SU-DHL-6 (cell line): ENCODE measurements at regions not wholly inside any gene's neighbourhood (a gene's known extent, or its start where the extent isn't known, plus 50 kb on each side); places are given as distances from the start of the nearest gene placed in this dataset.

Source experiments
- H2AFZ ChIP-seq: fragments of 200-600 bp; sonication (generic); 2 replicates; pipeline ENCODE4 v1.6.1; 2014; ENCODE audit warnings: low read depth, mild to moderate bottlenecking, moderate library complexity, mixed read lengths, antibody characterized with exemption, low read length; ENCODE audit not compliant: severe bottlenecking
- H3F3A ChIP-seq: fragments of 200-600 bp; shearing (Covaris generic); 2 replicates; pipeline ENCODE4 v1.6.0; 2016; ENCODE audit warnings: antibody characterized with exemption, mild to moderate bottlenecking; ENCODE audit not compliant: insufficient read depth
- H3K27ac ChIP-seq: fragments of 200-600 bp; sonication (generic); 2 replicates; pipeline ENCODE4 v1.5.1; 2016; ENCODE audit warnings: low read depth, mild to moderate bottlenecking, low read length, moderate library complexity, mixed read lengths
- H3K27me3 ChIP-seq: fragments of 200-600 bp; sonication (generic), shearing (Covaris generic); 2 replicates; pipeline ENCODE4 v1.6.0; 2014; ENCODE audit warnings: mild to moderate bottlenecking, low read length
- H3K36me3 ChIP-seq: fragments of 200-600 bp; sonication (generic); 2 replicates; pipeline ENCODE4 v1.6.1; 2014; ENCODE audit warnings: mild to moderate bottlenecking, low read length, mixed read lengths
- H3K4me2 ChIP-seq: fragments of 300-600, 200-600 bp; shearing (Covaris generic), sonication (generic); 2 replicates; pipeline ENCODE4 v1.6.0; 2014; ENCODE audit warnings: low read length, low read depth, mild to moderate bottlenecking; ENCODE audit not compliant: poor library complexity, severe bottlenecking
- H3K4me3 ChIP-seq: fragments of 200-600 bp; sonication (generic); 2 replicates; pipeline ENCODE4 v1.5.1; 2014; ENCODE audit warnings: antibody characterized with exemption, low read length, mild to moderate bottlenecking, mixed read lengths; ENCODE audit not compliant: insufficient read depth, poor library complexity, severe bottlenecking
- H3K79me2 ChIP-seq: fragments of 200-600 bp; sonication (generic); 2 replicates; pipeline ENCODE4 v1.6.1; 2014; ENCODE audit warnings: mild to moderate bottlenecking, low read length, moderate library complexity; ENCODE audit not compliant: insufficient read depth
- H3K9ac ChIP-seq: fragments of 200-600 bp; sonication (generic); 2 replicates; pipeline ENCODE4 v1.7.0; 2014; ENCODE audit warnings: mild to moderate bottlenecking, low read length
- H3K9me2 ChIP-seq: fragments of 200-600 bp; sonication (generic); replicated peaks from 2 replicates; pipeline ENCODE4 v1.6.1; 2014; ENCODE audit warnings: low read length; ENCODE audit not compliant: insufficient read depth
- H3K9me3 ChIP-seq: fragments of 200-600 bp; sonication (generic); 2 replicates; pipeline ENCODE4 v1.6.1; 2014; ENCODE audit warnings: low read length, mixed read lengths; ENCODE audit not compliant: insufficient read depth
- H4K20me1 ChIP-seq: fragments of 200-600 bp; sonication (generic); 2 replicates; pipeline ENCODE4 v1.6.1; 2014; ENCODE audit warnings: low read depth, mild to moderate bottlenecking, antibody characterized with exemption, low read length, moderate library complexity, mixed read lengths
- CTCF ChIP-seq: fragments of 200-600 bp; sonication (generic); IDR thresholded peaks from one replicate; pipeline ENCODE4 v1.5.1; 2017; ENCODE audit warnings: antibody characterized with exemption, mild to moderate bottlenecking, low read length, moderate library complexity; ENCODE audit not compliant: insufficient read depth, poor library complexity, severe bottlenecking
- EZH2phosphoT487 ChIP-seq: fragments of 200-600 bp; sonication (generic), shearing (Covaris generic); conservative IDR thresholded peaks from 2 replicates; pipeline ENCODE4 v1.6.1; 2018; ENCODE audit warnings: mild to moderate bottlenecking, antibody characterized with exemption, low read length, moderate library complexity, mixed read lengths

GRCh38 chr7:98483964-98484545 is 83.2 kb upstream of the BAIAP2L1 start:
- H4K20me1 ChIP-seq, result no peaks in the 10 kb centered on the region
- no peaks in the 10 kb centered on the region for H3K9me2 ChIP-seq
- H3K27ac ChIP-seq, result no peak overlapping the region
- no peaks in the 10 kb centered on the region for H3K36me3 ChIP-seq
- H3K4me3 ChIP-seq, result no peak overlapping the region
- H3K27me3 ChIP-seq, result no peaks in the 10 kb centered on the region
- TF ChIP-seq EZH2phosphoT487 (no peak), CTCF (no peak)
- no peaks in the 10 kb centered on the region for H3K79me2 ChIP-seq
- no peaks in the 10 kb centered on the region for H3K9me3 ChIP-seq
- H2AFZ ChIP-seq, result no peak overlapping the region
- H3K9ac ChIP-seq, result no peak overlapping the region
- H3K4me2 ChIP-seq, result no peak overlapping the region
- no peaks in the 10 kb centered on the region for H3F3A ChIP-seq

DNA sequence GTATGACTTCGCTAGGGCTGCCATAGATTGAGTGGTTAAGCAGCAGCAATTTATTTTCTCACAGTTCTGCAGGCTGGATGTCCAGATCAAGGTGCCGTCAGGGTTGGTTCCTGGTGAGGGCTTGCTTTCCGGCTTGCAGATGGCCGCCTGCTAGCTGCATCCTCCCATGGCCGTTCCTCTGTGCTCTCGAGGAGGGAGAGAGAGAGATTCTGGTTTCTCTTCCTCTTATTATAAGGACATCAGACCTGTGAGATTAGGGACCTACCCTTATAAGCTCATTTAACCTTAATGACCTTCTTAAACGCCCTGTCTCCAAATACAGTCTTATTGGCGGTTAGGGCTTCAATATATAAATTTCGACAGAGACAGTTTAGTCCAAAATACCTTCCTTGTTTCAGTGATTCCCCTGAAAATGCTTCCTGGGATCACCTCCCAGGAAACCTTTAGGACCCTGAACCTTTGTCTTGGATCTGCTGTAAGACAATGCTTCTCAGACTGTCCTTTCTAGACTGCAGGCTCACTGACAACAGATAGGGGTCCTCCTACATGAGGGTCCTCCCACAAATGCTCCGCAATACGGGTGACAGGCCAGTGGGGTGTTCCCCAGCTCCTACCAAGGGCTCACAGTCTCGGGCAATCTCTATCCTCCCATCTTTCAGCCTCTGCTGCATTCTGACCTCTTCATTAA is 82.5 kb upstream of the BAIAP2L1 start:
- Histone ChIP-seq H3K9me2 (no peaks in the 10 kb centered on the region), H3K4me2 (no peak overlapping the region), H3K36me3 (no peaks in the 10 kb centered on the region), H3K79me2 (no peaks in the 10 kb centered on the region), H3K9ac (no peak overlapping the region), H4K20me1 (no peaks in the 10 kb centered on the region), H3K9me3 (no peaks in the 10 kb centered on the region), H3K4me3 (no peak overlapping the region), H3F3A (no peaks in the 10 kb centered on the region), H2AFZ (no peak overlapping the region), H3K27ac (no peak overlapping the region), H3K27me3 (no peaks in the 10 kb centered on the region)
- no peak for TF ChIP-seq EZH2phosphoT487
- TF ChIP-seq CTCF, result no peak

DNA sequence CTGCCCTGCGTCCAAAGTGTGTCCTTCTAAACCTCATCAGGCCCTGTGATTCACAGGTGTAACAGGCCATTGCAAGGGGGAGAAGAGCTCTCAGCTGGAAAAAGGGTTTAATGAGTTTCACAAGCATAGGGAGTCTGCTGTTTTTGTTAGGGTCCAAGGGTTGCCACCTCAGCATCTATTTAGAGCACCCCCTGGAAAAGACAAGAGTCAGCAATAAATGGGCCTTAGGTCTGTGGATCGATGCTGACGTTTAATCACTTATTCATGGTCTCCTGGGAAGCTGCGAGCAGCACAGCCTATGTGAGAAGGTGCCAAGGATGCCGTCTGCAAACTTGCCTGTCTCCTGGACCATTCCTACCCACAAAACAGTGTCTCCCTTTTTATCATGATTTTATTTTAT is 78.4 kb upstream of the BAIAP2L1 start:
- Histone ChIP-seq H4K20me1 (no peaks in the 10 kb centered on the region), H3K9me3 (no peaks in the 10 kb centered on the region), H3K4me3 (no peak overlapping the region), H3K4me2 (no peak overlapping the region), H3K9ac (no peak overlapping the region), H3K27me3 (no peaks in the 10 kb centered on the region), H2AFZ (no peak overlapping the region), H3K36me3 (no peaks in the 10 kb centered on the region), H3F3A (no peaks in the 10 kb centered on the region), H3K79me2 (no peaks in the 10 kb centered on the region), H3K27ac (no peak overlapping the region), H3K9me2 (no peaks in the 10 kb centered on the region)
- TF ChIP-seq EZH2phosphoT487 (no peak), CTCF (no peak)
